ENCODE measurements at regions not wholly inside any gene's neighbourhood (a gene's known extent, or its start where the extent isn't known, plus 50 kb on each side); places are given as distances from the start of the nearest gene placed in this dataset.
"Not testable (repeated sequence)": the region's sequence is repeated elsewhere in the genome, so short reads cannot be mapped to it uniquely, and the experiment has no call there.

- TF ChIP-seq CTCF (optimal IDR thresholded peaks at IDR 0.05 in 1 of 3, IDR thresholded peaks at IDR 0.05 in 1 of 3, conservative IDR thresholded peaks at IDR 0.05 in 1 of 3; ENCODE audit: extremely low read depth in 1 of 3, insufficient read depth in 2 of 3, low read length in 3 of 3); EZH2 (IDR thresholded peaks at IDR 0.05; ENCODE audit: low read length): not testable (repeated sequence)
Observed at GRCh38 chr7:66489741-66490140, 138.9 kb upstream of the KCTD7 start.
